D721Med (cell line): ENCODE measurements at regions not wholly inside any gene's neighbourhood (a gene's known extent, or its start where the extent isn't known, plus 50 kb on each side); places are given as distances from the start of the nearest gene placed in this dataset.

Experiments used
- DNase-seq: peaks from one replicate; pipeline ENCODE4 v3.0.0; 2011; ENCODE audit warnings: low spot score; ENCODE audit not compliant: insufficient read length
- FAIRE-seq: peaks from 2 replicates; lab custom pipeline; 2011; peaks lifted over from hg19 to GRCh38; lab: Jason Lieb, UNC
- TF ChIP-seq, protein P1 (sequence below): IDR thresholded peaks from 2 replicates; pipeline ENCODE4 v1.5.1; 2012; ENCODE audit warnings: mild to moderate bottlenecking, control low read depth; ENCODE audit not compliant: insufficient read depth; ENCODE audit errors: missing control alignments

DNA sequence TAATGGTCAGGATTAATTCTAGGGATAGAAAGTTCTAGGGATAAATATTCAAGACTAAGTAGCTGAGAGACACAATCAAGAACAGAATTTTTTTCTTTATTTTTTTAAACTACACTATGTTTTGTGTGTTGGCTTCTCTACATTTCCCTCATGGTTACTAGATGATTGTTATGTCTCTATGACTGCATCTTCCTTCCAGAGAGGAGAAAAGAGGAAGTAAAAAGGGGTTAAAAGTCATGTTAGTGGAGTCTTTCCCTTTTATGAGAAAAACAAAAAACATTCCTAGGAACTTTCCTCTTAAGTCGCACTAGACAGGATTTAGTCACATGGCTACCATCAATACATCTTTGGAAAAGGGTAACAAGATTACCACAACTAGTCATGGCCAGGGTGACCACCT lies 375.0 kb downstream of the KCNJ2 start:
- DNase-seq (no peak), FAIRE-seq (no peak)
- TF ChIP-seq, protein P1, sequence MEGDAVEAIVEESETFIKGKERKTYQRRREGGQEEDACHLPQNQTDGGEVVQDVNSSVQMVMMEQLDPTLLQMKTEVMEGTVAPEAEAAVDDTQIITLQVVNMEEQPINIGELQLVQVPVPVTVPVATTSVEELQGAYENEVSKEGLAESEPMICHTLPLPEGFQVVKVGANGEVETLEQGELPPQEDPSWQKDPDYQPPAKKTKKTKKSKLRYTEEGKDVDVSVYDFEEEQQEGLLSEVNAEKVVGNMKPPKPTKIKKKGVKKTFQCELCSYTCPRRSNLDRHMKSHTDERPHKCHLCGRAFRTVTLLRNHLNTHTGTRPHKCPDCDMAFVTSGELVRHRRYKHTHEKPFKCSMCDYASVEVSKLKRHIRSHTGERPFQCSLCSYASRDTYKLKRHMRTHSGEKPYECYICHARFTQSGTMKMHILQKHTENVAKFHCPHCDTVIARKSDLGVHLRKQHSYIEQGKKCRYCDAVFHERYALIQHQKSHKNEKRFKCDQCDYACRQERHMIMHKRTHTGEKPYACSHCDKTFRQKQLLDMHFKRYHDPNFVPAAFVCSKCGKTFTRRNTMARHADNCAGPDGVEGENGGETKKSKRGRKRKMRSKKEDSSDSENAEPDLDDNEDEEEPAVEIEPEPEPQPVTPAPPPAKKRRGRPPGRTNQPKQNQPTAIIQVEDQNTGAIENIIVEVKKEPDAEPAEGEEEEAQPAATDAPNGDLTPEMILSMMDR, result no peak

DNA sequence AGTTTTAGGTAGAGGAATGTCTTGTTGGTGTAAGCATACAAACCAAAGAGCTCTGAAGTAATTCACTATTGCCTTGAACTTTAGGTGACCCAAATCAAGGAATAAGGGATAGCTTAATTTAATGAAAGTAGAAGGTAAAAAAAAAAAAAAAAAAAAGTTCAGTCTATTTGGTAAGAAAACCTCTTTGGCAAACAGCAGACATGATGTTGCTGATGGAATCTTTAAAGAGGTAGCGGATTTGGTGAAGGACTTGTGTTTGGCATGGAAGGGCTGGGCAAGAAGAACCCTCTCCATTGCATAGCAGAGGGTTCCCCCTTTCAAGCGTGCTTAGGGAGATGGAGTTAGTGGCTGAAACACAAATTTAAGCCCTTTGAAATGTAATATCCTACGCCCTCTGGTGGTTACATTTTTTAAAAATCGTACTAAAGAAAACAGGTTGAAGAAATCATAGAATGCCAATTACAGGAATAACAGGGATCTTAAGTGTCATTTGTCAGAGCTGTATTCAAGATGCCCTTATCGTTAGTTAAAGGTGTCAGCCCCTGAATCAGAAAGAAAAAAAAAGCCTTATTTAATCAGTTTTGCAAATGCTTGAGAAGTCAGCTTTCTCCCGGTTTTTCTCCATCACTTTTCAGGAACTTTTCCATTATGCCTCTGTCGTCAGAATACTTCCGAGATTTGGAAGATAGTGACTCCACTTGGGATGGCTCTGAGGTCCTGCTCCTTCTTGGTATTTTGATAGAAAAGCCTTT lies 383.1 kb downstream of the KCNJ2 start:
- FAIRE-seq (peak; percentile 41), DNase-seq (no peak)
- TF ChIP-seq, protein P1, result peak; percentile 70

DNA sequence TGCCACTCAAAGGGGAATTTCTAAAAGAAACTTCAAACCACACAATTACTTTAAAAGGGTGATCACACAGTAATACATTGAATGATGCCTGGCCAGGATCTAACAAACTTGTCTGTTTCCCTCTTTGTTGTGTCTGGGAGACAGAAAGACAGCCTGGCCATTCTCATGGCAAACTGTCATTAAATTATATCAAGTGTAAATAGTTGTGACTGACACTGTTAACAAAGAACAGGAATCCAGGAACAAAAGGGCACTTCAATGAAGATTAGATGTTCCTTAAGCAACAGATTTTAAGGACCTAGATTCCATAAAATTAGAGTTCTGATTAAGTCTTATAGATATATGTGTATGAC lies 383.6 kb downstream of the KCNJ2 start:
- TF ChIP-seq, protein P1, result no peak
- DNase-seq (no peak), FAIRE-seq (no peak)

DNA sequence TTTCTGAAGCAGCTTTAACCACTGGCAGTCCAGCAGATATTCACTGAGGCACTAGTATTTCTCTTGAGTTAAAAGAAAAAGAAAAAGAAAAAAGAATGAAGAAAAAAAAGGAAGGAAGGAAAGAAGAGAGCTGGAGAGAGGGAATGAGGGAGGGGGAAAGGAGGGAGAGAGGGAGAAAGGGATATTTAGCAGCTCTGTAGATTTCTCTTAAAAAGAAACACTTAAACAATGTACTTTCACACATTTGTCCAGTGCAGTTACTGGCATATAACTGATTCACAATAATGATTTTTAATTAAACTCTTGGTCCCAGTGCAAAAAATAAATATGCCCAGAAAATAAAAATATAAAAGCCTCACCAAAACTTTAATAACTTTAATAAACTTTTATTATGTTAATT lies 386.4 kb downstream of the KCNJ2 start:
- TF ChIP-seq, protein P1, result no peak
- no peak for FAIRE-seq

DNA sequence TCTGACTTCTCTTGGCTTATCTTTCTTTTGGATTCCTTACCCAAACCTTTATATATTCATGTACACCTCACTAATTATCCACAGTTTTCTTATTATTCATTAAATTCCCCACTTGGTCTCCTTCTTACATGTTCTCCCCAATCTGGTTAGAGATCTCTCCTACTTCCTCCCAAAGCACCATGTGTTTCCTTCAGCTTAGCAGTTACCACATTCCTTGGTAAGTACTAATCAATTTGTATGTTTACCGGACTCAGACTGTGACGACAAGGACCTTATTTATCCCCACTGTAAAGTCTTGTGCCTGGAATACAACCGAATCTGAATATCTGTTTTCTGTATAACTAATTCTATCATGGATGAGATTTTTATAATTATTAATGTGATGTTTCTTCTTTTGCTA lies 389.5 kb downstream of the KCNJ2 start:
- FAIRE-seq, result no peak
- no peak for DNase-seq
- TF ChIP-seq, protein P1, result no peak

More for the DNA sequence above, 386.4 kb downstream of the KCNJ2 start:
- no peak for DNase-seq

DNA sequence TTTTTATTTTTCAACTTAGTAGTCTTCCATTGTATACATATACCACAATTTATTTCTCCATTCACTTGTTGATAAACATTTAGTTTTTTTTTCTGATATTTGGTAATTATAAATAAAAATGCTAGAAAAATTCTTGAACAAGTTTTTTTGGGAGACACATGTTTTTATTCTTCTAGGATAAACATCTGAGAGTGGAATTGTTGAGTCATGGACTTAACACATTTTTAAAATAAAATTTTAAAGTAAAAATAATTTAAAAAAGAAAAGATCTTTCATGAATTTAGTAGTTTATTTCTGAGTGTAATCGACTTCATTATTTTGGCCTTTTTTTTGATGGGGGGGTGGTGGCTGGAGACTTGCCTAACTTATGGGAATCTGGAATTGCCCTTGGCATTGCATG lies 391.1 kb downstream of the KCNJ2 start:
- FAIRE-seq, result no peak
- TF ChIP-seq, protein P1, result no peak
- DNase-seq, result no peak

DNA sequence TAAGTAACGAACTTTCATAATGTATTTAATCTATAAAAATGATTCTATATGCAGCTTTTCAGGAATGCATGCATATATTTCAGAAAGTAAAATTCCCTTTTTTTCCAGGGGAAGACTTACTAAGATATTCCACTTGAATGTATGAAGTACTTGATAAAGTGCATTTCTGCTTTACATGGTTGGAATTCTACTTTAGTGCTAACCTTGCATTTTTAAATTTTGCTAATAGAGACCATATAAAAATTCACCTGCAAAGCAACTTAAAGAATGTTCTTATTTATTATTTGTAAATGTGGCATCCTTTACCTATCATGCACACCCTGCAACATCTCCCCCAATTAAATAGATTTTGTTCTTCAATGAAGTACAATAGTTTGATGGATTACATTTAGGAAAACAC lies 392.8 kb downstream of the KCNJ2 start:
- TF ChIP-seq, protein P1, result no peak
- FAIRE-seq, result no peak

More for the DNA sequence above, 392.8 kb downstream of the KCNJ2 start:
- no peak for DNase-seq
